WTC11 (cell line): ENCODE measurements at regions not wholly inside any gene's neighbourhood (a gene's known extent, or its start where the extent isn't known, plus 50 kb on each side); places are given as distances from the start of the nearest gene placed in this dataset.

ENCODE experiments used
- ATAC-seq: fragments of 200-7000 bp; cut with Tn5 transposase; 2 replicates; pipeline ENCODE4 v1.10.0; 2021; ENCODE audit warnings: mild to moderate bottlenecking, moderate library complexity
- CTCF ChIA-PET: fragments of 300-600 bp; sonication (Branson Sonifier 250); formaldehyde crosslinking; loops from one replicate; lab custom pipeline; 2021; ENCODE audit warnings: antibody characterized with exemption; lab: Charles Lee
- POLR2A ChIA-PET: fragments of 350-600 bp; sonication (Branson Sonifier 250); formaldehyde crosslinking; loops from one replicate; lab custom pipeline; 2021; ENCODE audit warnings: antibody characterized with exemption; lab: Charles Lee
- DNase-seq: peaks from one replicate; pipeline ENCODE4 v3.0.0; 2021; ENCODE audit warnings: low spot score
- H3K27ac Mint-ChIP-seq: 2 replicates; pipeline ENCODE4 v1.8.0; 2021; ENCODE audit warnings: mixed read lengths
- H3K27me3 Mint-ChIP-seq: 2 replicates; pipeline ENCODE4 v1.8.0; 2021; ENCODE audit warnings: low read depth, mild to moderate bottlenecking, moderate library complexity, mixed read lengths
- H3K36me3 Mint-ChIP-seq: 2 replicates; pipeline ENCODE4 v1.8.0; 2021; ENCODE audit warnings: mixed read lengths
- H3K4me1 Mint-ChIP-seq: 2 replicates; pipeline ENCODE4 v1.8.0; 2022; ENCODE audit warnings: mixed read lengths
- H3K4me3 Mint-ChIP-seq: 2 replicates; pipeline ENCODE4 v1.8.0; 2021; ENCODE audit warnings: mild to moderate bottlenecking, moderate library complexity, mixed read lengths
- H3K9me3 Mint-ChIP-seq: 2 replicates; pipeline ENCODE4 v1.8.0; 2021; ENCODE audit warnings: mixed read lengths
- CREM ChIP-seq: sonication (generic); formaldehyde crosslinking; IDR thresholded peaks from 2 replicates; pipeline ENCODE4 v1.8.1; 2022; ENCODE audit warnings: mild to moderate bottlenecking, missing genetic modification reagents, moderate library complexity
- JAZF1 ChIP-seq: fragments of 250-450 bp; sonication (Bioruptor Pico); IDR thresholded peaks from 2 replicates; pipeline ENCODE4 v1.9.0; 2021; ENCODE audit warnings: moderate library complexity, mild to moderate bottlenecking, inconsistent platforms
- KAT7 ChIP-seq: sonication (generic); formaldehyde crosslinking; IDR thresholded peaks from 2 replicates; pipeline ENCODE4 v1.8.1; 2023; ENCODE audit warnings: missing genetic modification reagents, mild to moderate bottlenecking, borderline replicate concordance
- NFATC4 ChIP-seq: fragments of 250-450 bp; sonication (Bioruptor Pico); IDR thresholded peaks from 2 replicates; pipeline ENCODE4 v1.9.0; 2021; ENCODE audit warnings: mild to moderate bottlenecking
- NFE2L1 ChIP-seq: sonication (generic); formaldehyde crosslinking; IDR thresholded peaks from 2 replicates; pipeline ENCODE4 v1.8.1; 2023; ENCODE audit warnings: missing genetic modification reagents
- NR1H2 ChIP-seq: sonication (generic); formaldehyde crosslinking; IDR thresholded peaks from 2 replicates; pipeline ENCODE4 v1.9.0; 2021; ENCODE audit warnings: mild to moderate bottlenecking, moderate library complexity, missing genetic modification reagents
- NR2C2 ChIP-seq: sonication (generic); formaldehyde crosslinking; IDR thresholded peaks from 2 replicates; pipeline ENCODE4 v1.8.0; 2022; ENCODE audit warnings: mild to moderate bottlenecking, missing genetic modification reagents
- NR3C1 ChIP-seq: sonication (generic); formaldehyde crosslinking; conservative IDR thresholded peaks from 2 replicates; pipeline ENCODE4 v1.8.1; 2023; ENCODE audit warnings: low read depth, mild to moderate bottlenecking, missing genetic modification reagents
- SMAD3 ChIP-seq: sonication (generic); formaldehyde crosslinking; IDR thresholded peaks from 2 replicates; pipeline ENCODE4 v1.8.0; 2022; ENCODE audit warnings: missing genetic modification reagents, mild to moderate bottlenecking, borderline replicate concordance
- TCF7 ChIP-seq: sonication (generic); formaldehyde crosslinking; IDR thresholded peaks from 2 replicates; pipeline ENCODE4 v1.8.0; 2022; ENCODE audit warnings: mild to moderate bottlenecking, low read depth, missing genetic modification reagents, moderate library complexity
- ZNF232 ChIP-seq: sonication (generic); formaldehyde crosslinking; IDR thresholded peaks from 2 replicates; pipeline ENCODE4 v1.8.0; 2022; ENCODE audit warnings: mild to moderate bottlenecking, missing genetic modification reagents
- ZNF396 ChIP-seq: fragments of 250-450 bp; sonication (Bioruptor Pico); IDR thresholded peaks from 2 replicates; pipeline ENCODE4 v1.8.0; 2021; ENCODE audit warnings: mild to moderate bottlenecking, moderate library complexity, borderline replicate concordance
- TF ChIP-seq, protein P1 (sequence below): sonication (generic); formaldehyde crosslinking; IDR thresholded peaks from 2 replicates; pipeline ENCODE4 v1.8.0; 2022; ENCODE audit warnings: mild to moderate bottlenecking, missing genetic modification reagents
- TF ChIP-seq, protein P2 (sequence below): sonication (generic); formaldehyde crosslinking; conservative IDR thresholded peaks from 2 replicates; pipeline ENCODE4 v1.8.1; 2022; ENCODE audit warnings: mild to moderate bottlenecking, missing genetic modification reagents
- TF ChIP-seq, protein P3 (sequence below): sonication (generic); formaldehyde crosslinking; IDR thresholded peaks from 2 replicates; pipeline ENCODE4 v1.8.0; 2023; ENCODE audit warnings: missing genetic modification reagents
- TF ChIP-seq, protein P4 (sequence below): fragments of 200-600 bp; IDR thresholded peaks from 2 replicates; pipeline ENCODE4 v1.8.0; 2022; ENCODE audit warnings: antibody characterized with exemption
- TF ChIP-seq, protein P5 (sequence below): sonication (generic); formaldehyde crosslinking; IDR thresholded peaks from 2 replicates; pipeline ENCODE4 v1.8.1; 2022; ENCODE audit warnings: missing genetic modification reagents, borderline replicate concordance
- TF ChIP-seq, protein P6 (sequence below): sonication (generic); formaldehyde crosslinking; IDR thresholded peaks from 2 replicates; pipeline ENCODE4 v1.8.0; 2022; ENCODE audit warnings: mild to moderate bottlenecking, missing genetic modification reagents
- TF ChIP-seq, protein P7 (sequence below): sonication (generic); formaldehyde crosslinking; IDR thresholded peaks from 2 replicates; pipeline ENCODE4 v1.8.1; 2023; ENCODE audit warnings: mild to moderate bottlenecking, missing genetic modification reagents, moderate library complexity
- TF ChIP-seq, protein P8 (sequence below): fragments of 250-450 bp; sonication (Bioruptor Pico); IDR thresholded peaks from 2 replicates; pipeline ENCODE4 v1.9.0; 2021; ENCODE audit warnings: mild to moderate bottlenecking
- TF ChIP-seq, protein P9 (sequence below): sonication (generic); formaldehyde crosslinking; IDR thresholded peaks from 2 replicates; pipeline ENCODE4 v1.8.1; 2022; ENCODE audit warnings: mild to moderate bottlenecking, moderate library complexity, missing genetic modification reagents
- TF ChIP-seq, protein P10 (sequence below): fragments of 250-450 bp; sonication (Bioruptor Pico); IDR thresholded peaks from 2 replicates; pipeline ENCODE4 v2.1.2; 2022; ENCODE audit warnings: mild to moderate bottlenecking, moderate library complexity

DNA sequence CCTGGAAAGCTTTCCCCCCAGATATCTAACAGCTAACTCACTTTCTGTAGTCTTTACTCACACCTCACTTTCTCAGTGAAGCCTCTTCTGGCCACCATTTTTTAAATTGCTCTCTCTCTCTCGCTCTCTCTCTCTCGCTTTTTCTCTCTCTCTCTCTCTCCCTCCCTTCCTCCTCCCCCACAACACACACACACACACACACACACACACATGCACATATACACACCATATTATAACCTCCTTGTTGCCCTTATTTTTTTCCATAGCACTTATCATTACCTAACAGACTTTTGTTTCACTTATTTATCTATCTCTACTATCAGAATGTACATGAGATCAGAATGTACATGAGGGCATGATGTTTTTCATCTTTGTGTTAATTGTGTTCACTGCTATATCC lies 156.8 kb downstream of the DUSP6 start (continued):
- TF ChIP-seq, protein P1, sequence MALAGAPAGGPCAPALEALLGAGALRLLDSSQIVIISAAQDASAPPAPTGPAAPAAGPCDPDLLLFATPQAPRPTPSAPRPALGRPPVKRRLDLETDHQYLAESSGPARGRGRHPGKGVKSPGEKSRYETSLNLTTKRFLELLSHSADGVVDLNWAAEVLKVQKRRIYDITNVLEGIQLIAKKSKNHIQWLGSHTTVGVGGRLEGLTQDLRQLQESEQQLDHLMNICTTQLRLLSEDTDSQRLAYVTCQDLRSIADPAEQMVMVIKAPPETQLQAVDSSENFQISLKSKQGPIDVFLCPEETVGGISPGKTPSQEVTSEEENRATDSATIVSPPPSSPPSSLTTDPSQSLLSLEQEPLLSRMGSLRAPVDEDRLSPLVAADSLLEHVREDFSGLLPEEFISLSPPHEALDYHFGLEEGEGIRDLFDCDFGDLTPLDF (CRISPR knock-in tag): no peak
- no peak for TF ChIP-seq NR2C2 (CRISPR knock-in tag)
- TF ChIP-seq, protein P2, sequence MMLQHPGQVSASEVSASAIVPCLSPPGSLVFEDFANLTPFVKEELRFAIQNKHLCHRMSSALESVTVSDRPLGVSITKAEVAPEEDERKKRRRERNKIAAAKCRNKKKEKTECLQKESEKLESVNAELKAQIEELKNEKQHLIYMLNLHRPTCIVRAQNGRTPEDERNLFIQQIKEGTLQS (CRISPR knock-in tag): no peak
- TF ChIP-seq, protein P3, sequence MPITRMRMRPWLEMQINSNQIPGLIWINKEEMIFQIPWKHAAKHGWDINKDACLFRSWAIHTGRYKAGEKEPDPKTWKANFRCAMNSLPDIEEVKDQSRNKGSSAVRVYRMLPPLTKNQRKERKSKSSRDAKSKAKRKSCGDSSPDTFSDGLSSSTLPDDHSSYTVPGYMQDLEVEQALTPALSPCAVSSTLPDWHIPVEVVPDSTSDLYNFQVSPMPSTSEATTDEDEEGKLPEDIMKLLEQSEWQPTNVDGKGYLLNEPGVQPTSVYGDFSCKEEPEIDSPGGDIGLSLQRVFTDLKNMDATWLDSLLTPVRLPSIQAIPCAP (CRISPR knock-in tag): no peak
- TF ChIP-seq ZNF396 (CRISPR knock-in tag): no peak
- TF ChIP-seq, protein P4, sequence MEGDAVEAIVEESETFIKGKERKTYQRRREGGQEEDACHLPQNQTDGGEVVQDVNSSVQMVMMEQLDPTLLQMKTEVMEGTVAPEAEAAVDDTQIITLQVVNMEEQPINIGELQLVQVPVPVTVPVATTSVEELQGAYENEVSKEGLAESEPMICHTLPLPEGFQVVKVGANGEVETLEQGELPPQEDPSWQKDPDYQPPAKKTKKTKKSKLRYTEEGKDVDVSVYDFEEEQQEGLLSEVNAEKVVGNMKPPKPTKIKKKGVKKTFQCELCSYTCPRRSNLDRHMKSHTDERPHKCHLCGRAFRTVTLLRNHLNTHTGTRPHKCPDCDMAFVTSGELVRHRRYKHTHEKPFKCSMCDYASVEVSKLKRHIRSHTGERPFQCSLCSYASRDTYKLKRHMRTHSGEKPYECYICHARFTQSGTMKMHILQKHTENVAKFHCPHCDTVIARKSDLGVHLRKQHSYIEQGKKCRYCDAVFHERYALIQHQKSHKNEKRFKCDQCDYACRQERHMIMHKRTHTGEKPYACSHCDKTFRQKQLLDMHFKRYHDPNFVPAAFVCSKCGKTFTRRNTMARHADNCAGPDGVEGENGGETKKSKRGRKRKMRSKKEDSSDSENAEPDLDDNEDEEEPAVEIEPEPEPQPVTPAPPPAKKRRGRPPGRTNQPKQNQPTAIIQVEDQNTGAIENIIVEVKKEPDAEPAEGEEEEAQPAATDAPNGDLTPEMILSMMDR: no peak
- TF ChIP-seq ZNF232 (CRISPR knock-in tag): no peak
- TF ChIP-seq JAZF1: no peak
- TF ChIP-seq, protein P5, sequence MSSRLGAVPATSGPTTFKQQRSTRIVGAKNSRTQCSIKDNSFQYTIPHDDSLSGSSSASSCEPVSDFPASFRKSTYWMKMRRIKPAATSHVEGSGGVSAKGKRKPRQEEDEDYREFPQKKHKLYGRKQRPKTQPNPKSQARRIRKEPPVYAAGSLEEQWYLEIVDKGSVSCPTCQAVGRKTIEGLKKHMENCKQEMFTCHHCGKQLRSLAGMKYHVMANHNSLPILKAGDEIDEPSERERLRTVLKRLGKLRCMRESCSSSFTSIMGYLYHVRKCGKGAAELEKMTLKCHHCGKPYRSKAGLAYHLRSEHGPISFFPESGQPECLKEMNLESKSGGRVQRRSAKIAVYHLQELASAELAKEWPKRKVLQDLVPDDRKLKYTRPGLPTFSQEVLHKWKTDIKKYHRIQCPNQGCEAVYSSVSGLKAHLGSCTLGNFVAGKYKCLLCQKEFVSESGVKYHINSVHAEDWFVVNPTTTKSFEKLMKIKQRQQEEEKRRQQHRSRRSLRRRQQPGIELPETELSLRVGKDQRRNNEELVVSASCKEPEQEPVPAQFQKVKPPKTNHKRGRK (CRISPR knock-in tag): no peak

DNA sequence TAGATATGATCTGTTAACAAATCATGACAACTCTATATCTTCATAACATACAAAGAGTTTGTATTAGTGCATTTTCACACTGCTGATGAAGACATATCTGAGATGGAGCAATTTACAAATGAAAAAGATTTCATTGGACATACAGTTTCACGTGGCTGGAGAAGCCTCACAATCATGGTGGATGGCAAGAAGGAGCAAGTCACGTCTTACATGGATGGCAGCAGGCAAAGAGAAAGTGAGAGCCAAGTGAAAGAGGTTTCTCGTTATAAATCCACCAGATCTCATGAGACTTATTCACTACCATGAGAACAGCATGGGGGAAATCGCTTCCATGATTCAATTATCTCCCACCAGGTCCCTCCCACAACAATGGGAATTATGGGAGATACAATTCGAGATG lies 157.6 kb downstream of the DUSP6 start:
- H3K27ac Mint-ChIP-seq: no peak overlapping the region
- H3K4me3 Mint-ChIP-seq: no peak overlapping the region
- TF ChIP-seq CREM (CRISPR knock-in tag) (no peak), KAT7 (CRISPR knock-in tag) (no peak), NFE2L1 (no peak)
- TF ChIP-seq, protein P6, sequence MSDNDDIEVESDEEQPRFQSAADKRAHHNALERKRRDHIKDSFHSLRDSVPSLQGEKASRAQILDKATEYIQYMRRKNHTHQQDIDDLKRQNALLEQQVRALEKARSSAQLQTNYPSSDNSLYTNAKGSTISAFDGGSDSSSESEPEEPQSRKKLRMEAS: no peak
- TF ChIP-seq, protein P7, sequence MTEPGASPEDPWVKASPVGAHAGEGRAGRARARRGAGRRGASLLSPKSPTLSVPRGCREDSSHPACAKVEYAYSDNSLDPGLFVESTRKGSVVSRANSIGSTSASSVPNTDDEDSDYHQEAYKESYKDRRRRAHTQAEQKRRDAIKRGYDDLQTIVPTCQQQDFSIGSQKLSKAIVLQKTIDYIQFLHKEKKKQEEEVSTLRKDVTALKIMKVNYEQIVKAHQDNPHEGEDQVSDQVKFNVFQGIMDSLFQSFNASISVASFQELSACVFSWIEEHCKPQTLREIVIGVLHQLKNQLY (CRISPR knock-in tag): no peak
- TF ChIP-seq, all 79 proteins: peak for 0
- Mint-ChIP-seq H3K36me3 (peaks cover under 1% of the 10 kb centered on the region), H3K4me1 (no peaks in the 10 kb centered on the region), H3K27me3 (no peaks in the 10 kb centered on the region), H3K9me3 (peaks cover 8% of the 10 kb centered on the region)
- DNase-seq (no peak), ATAC-seq (no peak)
- ChIA-PET CTCF (no interaction called here), POLR2A (no interaction called here)

DNA sequence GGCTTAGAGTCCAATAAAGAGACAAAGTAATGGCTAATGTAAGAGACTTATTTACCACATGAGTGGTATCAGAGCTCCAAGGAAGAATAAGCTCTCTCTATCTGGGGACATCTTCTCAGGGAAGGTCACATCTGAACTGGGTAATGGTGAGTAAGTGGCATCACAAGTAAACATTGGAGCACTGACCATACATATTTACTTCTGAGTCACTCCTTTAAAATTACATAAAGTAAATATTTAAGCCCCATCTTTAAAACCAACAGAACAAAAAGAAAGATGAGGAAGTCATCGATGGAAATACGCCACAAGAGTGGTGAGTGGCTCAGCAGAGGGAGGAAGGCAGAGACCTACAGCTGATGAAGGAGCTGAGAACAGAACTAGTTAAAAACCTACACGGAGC lies 159.9 kb downstream of the DUSP6 start:
- Mint-ChIP-seq H3K4me1 (no peaks in the 10 kb centered on the region), H3K27me3 (no peaks in the 10 kb centered on the region), H3K9me3 (peaks cover 22% of the 10 kb centered on the region), H3K27ac (no peak overlapping the region), H3K36me3 (peaks cover 14% of the 10 kb centered on the region), H3K4me3 (no peak overlapping the region)
- CTCF ChIA-PET: no interaction called here
- ATAC-seq (no peak), DNase-seq (no peak)
- POLR2A ChIA-PET: no interaction called here
- TF ChIP-seq NR1H2 (CRISPR knock-in tag) (no peak), SMAD3 (CRISPR knock-in tag) (no peak), NFE2L1 (no peak), TCF7 (no peak), NFATC4 (CRISPR knock-in tag) (no peak), KAT7 (CRISPR knock-in tag) (no peak), JAZF1 (no peak), NR3C1 (CRISPR knock-in tag) (no peak)
- TF ChIP-seq, protein P8, sequence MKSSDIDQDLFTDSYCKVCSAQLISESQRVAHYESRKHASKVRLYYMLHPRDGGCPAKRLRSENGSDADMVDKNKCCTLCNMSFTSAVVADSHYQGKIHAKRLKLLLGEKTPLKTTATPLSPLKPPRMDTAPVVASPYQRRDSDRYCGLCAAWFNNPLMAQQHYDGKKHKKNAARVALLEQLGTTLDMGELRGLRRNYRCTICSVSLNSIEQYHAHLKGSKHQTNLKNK (CRISPR knock-in tag): no peak
- TF ChIP-seq, protein P3 (CRISPR knock-in tag): no peak
- TF ChIP-seq, protein P9, sequence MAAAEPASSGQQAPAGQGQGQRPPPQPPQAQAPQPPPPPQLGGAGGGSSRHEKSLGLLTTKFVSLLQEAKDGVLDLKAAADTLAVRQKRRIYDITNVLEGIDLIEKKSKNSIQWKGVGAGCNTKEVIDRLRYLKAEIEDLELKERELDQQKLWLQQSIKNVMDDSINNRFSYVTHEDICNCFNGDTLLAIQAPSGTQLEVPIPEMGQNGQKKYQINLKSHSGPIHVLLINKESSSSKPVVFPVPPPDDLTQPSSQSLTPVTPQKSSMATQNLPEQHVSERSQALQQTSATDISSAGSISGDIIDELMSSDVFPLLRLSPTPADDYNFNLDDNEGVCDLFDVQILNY (CRISPR knock-in tag): no peak
- TF ChIP-seq, protein P10, sequence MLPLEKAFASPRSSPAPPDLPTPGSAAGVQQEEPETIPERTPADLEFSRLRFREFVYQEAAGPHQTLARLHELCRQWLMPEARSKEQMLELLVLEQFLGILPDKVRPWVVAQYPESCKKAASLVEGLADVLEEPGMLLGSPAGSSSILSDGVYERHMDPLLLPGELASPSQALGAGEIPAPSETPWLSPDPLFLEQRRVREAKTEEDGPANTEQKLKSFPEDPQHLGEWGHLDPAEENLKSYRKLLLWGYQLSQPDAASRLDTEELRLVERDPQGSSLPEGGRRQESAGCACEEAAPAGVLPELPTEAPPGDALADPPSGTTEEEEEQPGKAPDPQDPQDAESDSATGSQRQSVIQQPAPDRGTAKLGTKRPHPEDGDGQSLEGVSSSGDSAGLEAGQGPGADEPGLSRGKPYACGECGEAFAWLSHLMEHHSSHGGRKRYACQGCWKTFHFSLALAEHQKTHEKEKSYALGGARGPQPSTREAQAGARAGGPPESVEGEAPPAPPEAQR (CRISPR knock-in tag): no peak
